SU-DHL-6 (cell line): ENCODE measurements at regions not wholly inside any gene's neighbourhood (a gene's known extent, or its start where the extent isn't known, plus 50 kb on each side); places are given as distances from the start of the nearest gene placed in this dataset.
"Not testable (repeated sequence)": the region's sequence is repeated elsewhere in the genome, so short reads cannot be mapped to it uniquely, and the experiment has no call there.

ENCODE experiments used
- CTCF ChIP-seq: fragments of 200-600 bp; sonication (generic); IDR thresholded peaks from one replicate; pipeline ENCODE4 v1.5.1; 2017; ENCODE audit warnings: antibody characterized with exemption, mild to moderate bottlenecking, low read length, moderate library complexity; ENCODE audit not compliant: insufficient read depth, poor library complexity, severe bottlenecking
- EZH2phosphoT487 ChIP-seq: fragments of 200-600 bp; sonication (generic), shearing (Covaris generic); conservative IDR thresholded peaks from 2 replicates; pipeline ENCODE4 v1.6.1; 2018; ENCODE audit warnings: mild to moderate bottlenecking, antibody characterized with exemption, low read length, moderate library complexity, mixed read lengths

GRCh38 chr2:131627777-131628176, 100.1 kb downstream of the CCDC74A start:
- TF ChIP-seq CTCF, EZH2phosphoT487: not testable (repeated sequence)
